ENCODE measurements at regions not wholly inside any gene's neighbourhood (a gene's known extent, or its start where the extent isn't known, plus 50 kb on each side); places are given as distances from the start of the nearest gene placed in this dataset.

GRCh38 chr3:70658513-70659310 lies 346.3 kb upstream of the MDFIC2 start:
- DNase-seq (ENCODE audit: low spot score) (no peak), ATAC-seq (ENCODE audit: low read depth) (no peak)
- H3K4me1 ChIP-seq (ENCODE audit: insufficient read depth, poor library complexity, severe bottlenecking) = no peaks in the 10 kb centered on the region
- H3K27ac ChIP-seq (ENCODE audit: poor library complexity, severe bottlenecking) = no peak overlapping the region
- no peaks in the 10 kb centered on the region for H3K9me3 ChIP-seq (ENCODE audit: severe bottlenecking)
- H3K36me3 ChIP-seq (ENCODE audit: low read depth) = no peaks in the 10 kb centered on the region
- TF ChIP-seq CTCF (IDR thresholded peaks at IDR 0.05; ENCODE audit: poor library complexity, severe bottlenecking) = no peak
- peaks cover 25% of the 10 kb centered on the region for H3K27me3 ChIP-seq (ENCODE audit: insufficient read depth, poor library complexity, severe bottlenecking)
- no peak overlapping the region for H3K4me3 ChIP-seq (ENCODE audit: severe bottlenecking)

DNA sequence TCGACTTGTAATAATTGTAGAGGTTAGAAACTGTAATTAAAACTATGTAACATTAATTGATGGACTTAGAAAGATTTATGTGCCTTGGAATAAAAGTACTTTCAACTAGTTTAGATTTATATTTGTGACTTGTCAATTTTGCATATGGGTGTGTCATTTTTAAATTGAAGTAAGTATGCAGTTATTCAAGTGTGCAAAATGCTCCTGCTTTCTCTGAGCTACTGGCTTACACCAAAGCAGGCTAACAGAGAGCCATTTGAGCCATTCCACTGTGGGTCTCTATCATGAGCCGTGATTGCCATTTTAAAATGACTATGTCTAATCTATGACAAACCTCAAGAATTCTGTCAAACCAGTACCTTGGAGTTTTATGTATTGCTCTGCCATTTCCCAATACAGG lies 345.0 kb upstream of the MDFIC2 start:
- no peak for TF ChIP-seq CTCF (IDR thresholded peaks at IDR 0.05; ENCODE audit: poor library complexity, severe bottlenecking)
- DNase-seq (ENCODE audit: low spot score) (no peak), ATAC-seq (ENCODE audit: low read depth) (no peak)
- Histone ChIP-seq H3K36me3 (ENCODE audit: low read depth) (no peaks in the 10 kb centered on the region), H3K27me3 (ENCODE audit: insufficient read depth, poor library complexity, severe bottlenecking) (peaks cover 34% of the 10 kb centered on the region), H3K9me3 (ENCODE audit: severe bottlenecking) (no peaks in the 10 kb centered on the region), H3K4me3 (ENCODE audit: severe bottlenecking) (no peak overlapping the region), H3K4me1 (ENCODE audit: insufficient read depth, poor library complexity, severe bottlenecking) (no peaks in the 10 kb centered on the region), H3K27ac (ENCODE audit: poor library complexity, severe bottlenecking) (no peak overlapping the region)

DNA sequence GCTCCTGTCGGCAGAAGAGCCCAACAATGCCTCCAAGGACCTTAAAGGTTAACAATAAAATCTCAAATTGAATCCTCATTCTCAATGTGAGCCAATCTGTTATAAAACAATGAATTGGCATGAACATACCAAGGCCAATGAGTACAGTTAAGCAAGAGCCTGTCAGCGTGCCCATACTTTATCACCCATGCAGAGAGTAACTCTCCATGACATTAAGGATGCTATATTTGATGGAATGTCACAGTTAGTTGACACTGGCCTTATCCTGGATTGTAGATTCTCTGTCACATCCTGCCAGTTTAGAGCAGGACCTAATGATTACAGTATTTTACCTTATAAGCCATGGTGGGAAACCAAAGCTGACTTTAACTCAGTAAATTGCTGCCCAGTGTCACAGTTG lies 335.4 kb upstream of the MDFIC2 start:
- peaks cover 21% of the 10 kb centered on the region for H3K27me3 ChIP-seq (ENCODE audit: insufficient read depth, poor library complexity, severe bottlenecking)
- H3K9me3 ChIP-seq (ENCODE audit: severe bottlenecking) = no peaks in the 10 kb centered on the region
- no peak for TF ChIP-seq CTCF (IDR thresholded peaks at IDR 0.05; ENCODE audit: poor library complexity, severe bottlenecking)
- H3K4me1 ChIP-seq (ENCODE audit: insufficient read depth, poor library complexity, severe bottlenecking) = no peaks in the 10 kb centered on the region
- H3K4me3 ChIP-seq (ENCODE audit: severe bottlenecking) = no peak overlapping the region
- DNase-seq (ENCODE audit: low spot score) (no peak), ATAC-seq (ENCODE audit: low read depth) (no peak)
- H3K27ac ChIP-seq (ENCODE audit: poor library complexity, severe bottlenecking) = no peak overlapping the region
- no peaks in the 10 kb centered on the region for H3K36me3 ChIP-seq (ENCODE audit: low read depth)

DNA sequence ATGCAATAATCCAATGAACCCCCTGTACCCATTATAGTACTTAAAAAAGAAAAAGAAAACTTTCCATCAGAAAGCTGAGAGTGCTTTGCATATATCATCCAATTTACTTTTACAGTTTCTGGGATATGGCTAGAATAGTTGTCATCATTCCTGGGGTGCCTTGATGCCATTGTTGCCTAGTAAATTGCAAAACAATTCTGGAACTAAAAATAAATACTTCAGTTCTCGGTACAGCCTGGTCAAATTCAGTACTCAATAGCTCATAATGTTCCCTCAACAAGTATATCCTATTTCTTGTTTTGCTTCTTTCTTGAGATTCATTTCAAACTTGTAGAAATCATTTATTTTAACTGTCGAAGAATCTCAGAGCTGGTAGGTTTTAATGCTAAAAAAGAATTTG lies 334.7 kb upstream of the MDFIC2 start:
- Histone ChIP-seq H3K27me3 (ENCODE audit: insufficient read depth, poor library complexity, severe bottlenecking) (peaks cover 16% of the 10 kb centered on the region), H3K27ac (ENCODE audit: poor library complexity, severe bottlenecking) (no peak overlapping the region), H3K9me3 (ENCODE audit: severe bottlenecking) (no peaks in the 10 kb centered on the region), H3K36me3 (ENCODE audit: low read depth) (no peaks in the 10 kb centered on the region), H3K4me1 (ENCODE audit: insufficient read depth, poor library complexity, severe bottlenecking) (no peaks in the 10 kb centered on the region), H3K4me3 (ENCODE audit: severe bottlenecking) (no peak overlapping the region)
- DNase-seq (ENCODE audit: low spot score) (no peak), ATAC-seq (ENCODE audit: low read depth) (no peak)
- no peak for TF ChIP-seq CTCF (IDR thresholded peaks at IDR 0.05; ENCODE audit: poor library complexity, severe bottlenecking)

DNA sequence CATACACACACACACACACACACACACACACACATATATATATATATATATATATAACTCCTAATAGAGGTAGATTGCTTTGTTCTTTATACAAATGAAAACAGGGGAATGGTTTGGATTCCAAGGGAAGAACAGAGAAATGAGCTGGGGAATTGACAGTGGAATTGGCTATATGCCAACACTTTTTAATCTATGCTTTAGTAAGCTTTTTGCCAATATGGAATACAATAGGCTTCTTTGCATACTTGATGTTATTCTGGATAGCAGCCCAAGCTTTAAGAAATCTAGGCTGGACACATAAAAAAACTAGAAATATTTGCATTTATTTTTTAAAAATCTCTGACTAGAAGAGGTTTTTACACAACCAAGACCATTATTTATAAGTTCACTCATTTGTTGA lies 334.2 kb upstream of the MDFIC2 start:
- DNase-seq (ENCODE audit: low spot score) (no peak), ATAC-seq (ENCODE audit: low read depth) (no peak)
- no peak for TF ChIP-seq CTCF (IDR thresholded peaks at IDR 0.05; ENCODE audit: poor library complexity, severe bottlenecking)
- no peaks in the 10 kb centered on the region for H3K36me3 ChIP-seq (ENCODE audit: low read depth)
- no peak overlapping the region for H3K27ac ChIP-seq (ENCODE audit: poor library complexity, severe bottlenecking)
- H3K9me3 ChIP-seq (ENCODE audit: severe bottlenecking) = no peaks in the 10 kb centered on the region
- no peak overlapping the region for H3K4me3 ChIP-seq (ENCODE audit: severe bottlenecking)
- peaks cover 16% of the 10 kb centered on the region for H3K27me3 ChIP-seq (ENCODE audit: insufficient read depth, poor library complexity, severe bottlenecking)
- no peaks in the 10 kb centered on the region for H3K4me1 ChIP-seq (ENCODE audit: insufficient read depth, poor library complexity, severe bottlenecking)

All from RWPE2 (cell line).